A673 (cell line): ENCODE measurements at regions not wholly inside any gene's neighbourhood (a gene's known extent, or its start where the extent isn't known, plus 50 kb on each side); places are given as distances from the start of the nearest gene placed in this dataset.

ENCODE experiments used
- BruUV-seq: library from RNA; stranded (reverse); fragments of 400-500 nt; replicated peaks from 2 replicates; lab custom pipeline; 2021; lab: Mats Ljungman, UMichigan
- CTCF ChIA-PET: fragments of 300-600 bp; sonication (Branson Sonifier 250); formaldehyde crosslinking; loops from one replicate; lab custom pipeline; 2022; ENCODE audit warnings: antibody characterized with exemption; lab: Charles Lee
- POLR2A ChIA-PET: fragments of 300-600 bp; sonication (Branson Sonifier 250); formaldehyde crosslinking; loops from one replicate; lab custom pipeline; 2022; ENCODE audit warnings: antibody characterized with exemption; ENCODE audit not compliant: low non-redundant PET; lab: Charles Lee
- DNase-seq: peaks from one replicate; pipeline ENCODE4 v3.0.0-alpha.2; 2015; ENCODE audit warnings: low spot score
- H3K27ac ChIP-seq: fragments of 200-600 bp; sonication (generic); 2 replicates; pipeline ENCODE4 v1.5.1; 2016; ENCODE audit warnings: mixed run types, low read depth, mild to moderate bottlenecking, mixed read lengths, antibody characterized with exemption, low read length; ENCODE audit not compliant: poor library complexity, severe bottlenecking
- H3K27me3 ChIP-seq: fragments of 200-600 bp; sonication (generic); replicated peaks from 2 replicates; pipeline ENCODE4 v1.6.1; 2017; ENCODE audit warnings: mixed run types, low read depth, mild to moderate bottlenecking, mixed read lengths, antibody characterized with exemption, low read length; ENCODE audit not compliant: insufficient read depth, poor library complexity
- H3K36me3 ChIP-seq: fragments of 200-600 bp; sonication (generic); 2 replicates; pipeline ENCODE4 v1.6.1; 2016; ENCODE audit warnings: mixed run types, mild to moderate bottlenecking, mixed read lengths, antibody characterized with exemption, low read length; ENCODE audit not compliant: insufficient read depth, poor library complexity, severe bottlenecking
- H3K4me1 ChIP-seq: fragments of 200-600 bp; sonication (generic); 2 replicates; pipeline ENCODE4 v1.6.1; 2017; ENCODE audit warnings: mixed run types, mild to moderate bottlenecking, mixed read lengths, antibody characterized with exemption, low read length; ENCODE audit not compliant: insufficient read depth, poor library complexity, severe bottlenecking
- H3K4me3 ChIP-seq: fragments of 200-600 bp; sonication (generic); 2 replicates; pipeline ENCODE4 v1.5.1; 2016; ENCODE audit warnings: low read depth, mixed run types, mild to moderate bottlenecking, mixed read lengths, low read length; ENCODE audit not compliant: poor library complexity, severe bottlenecking
- H3K9me3 ChIP-seq: fragments of 200-600 bp; sonication (generic); 2 replicates; pipeline ENCODE4 v1.6.1; 2016; ENCODE audit warnings: mixed run types, low read depth, mild to moderate bottlenecking, mixed read lengths, antibody characterized with exemption, low read length; ENCODE audit not compliant: poor library complexity, severe bottlenecking
- EZH2 ChIP-seq: fragments of 200-600 bp; sonication (generic); IDR thresholded peaks from 2 replicates; pipeline ENCODE4 v1.6.1; 2017; ENCODE audit warnings: borderline replicate concordance, low read depth, mild to moderate bottlenecking, mixed read lengths, antibody characterized with exemption, low read length; ENCODE audit not compliant: poor library complexity, severe bottlenecking
- intact Hi-C: fragments of 100-400 bp; cut with micrococcal nuclease; formaldehyde crosslinking; loops from one replicate; pipeline ENCODE4 v1.10.0; 2022; ENCODE audit not compliant: unreplicated experiment
- TF ChIP-seq, protein P1 (sequence below): fragments of 300-800, 200-600 bp; sonication (generic); conservative IDR thresholded peaks from 2 replicates; pipeline ENCODE4 v1.5.1; 2017; ENCODE audit warnings: low read depth, mild to moderate bottlenecking, antibody characterized with exemption, low read length, moderate library complexity, mixed read lengths

DNA sequence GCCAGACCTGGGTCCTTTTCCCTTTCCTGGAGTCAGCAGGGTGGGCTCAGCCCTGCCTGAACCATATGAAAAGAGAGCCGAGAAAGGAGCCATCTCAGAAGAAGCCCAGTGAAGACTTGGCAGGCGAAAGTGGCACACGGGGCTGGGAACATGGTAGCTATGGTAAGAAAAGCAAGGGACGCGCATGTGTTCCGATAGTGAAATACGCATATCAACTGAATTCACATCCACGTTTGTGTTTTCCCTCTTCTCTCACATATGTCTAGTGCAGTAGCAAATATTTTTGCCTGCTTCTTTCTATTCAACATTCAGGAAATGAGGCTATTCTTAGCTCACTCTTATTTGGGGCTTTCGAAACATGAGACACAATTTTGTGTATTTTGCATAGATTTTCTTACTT lies 54.1 kb upstream of the PEG3 start:
- no peak for DNase-seq
- BruUV-seq = no TSS peak
- Histone ChIP-seq H3K4me1 (no peaks in the 10 kb centered on the region), H3K4me3 (no peak overlapping the region), H3K9me3 (no peaks in the 10 kb centered on the region), H3K27ac (no peak overlapping the region), H3K27me3 (no peaks in the 10 kb centered on the region), H3K36me3 (no peaks in the 10 kb centered on the region)
- TF ChIP-seq, protein P1, sequence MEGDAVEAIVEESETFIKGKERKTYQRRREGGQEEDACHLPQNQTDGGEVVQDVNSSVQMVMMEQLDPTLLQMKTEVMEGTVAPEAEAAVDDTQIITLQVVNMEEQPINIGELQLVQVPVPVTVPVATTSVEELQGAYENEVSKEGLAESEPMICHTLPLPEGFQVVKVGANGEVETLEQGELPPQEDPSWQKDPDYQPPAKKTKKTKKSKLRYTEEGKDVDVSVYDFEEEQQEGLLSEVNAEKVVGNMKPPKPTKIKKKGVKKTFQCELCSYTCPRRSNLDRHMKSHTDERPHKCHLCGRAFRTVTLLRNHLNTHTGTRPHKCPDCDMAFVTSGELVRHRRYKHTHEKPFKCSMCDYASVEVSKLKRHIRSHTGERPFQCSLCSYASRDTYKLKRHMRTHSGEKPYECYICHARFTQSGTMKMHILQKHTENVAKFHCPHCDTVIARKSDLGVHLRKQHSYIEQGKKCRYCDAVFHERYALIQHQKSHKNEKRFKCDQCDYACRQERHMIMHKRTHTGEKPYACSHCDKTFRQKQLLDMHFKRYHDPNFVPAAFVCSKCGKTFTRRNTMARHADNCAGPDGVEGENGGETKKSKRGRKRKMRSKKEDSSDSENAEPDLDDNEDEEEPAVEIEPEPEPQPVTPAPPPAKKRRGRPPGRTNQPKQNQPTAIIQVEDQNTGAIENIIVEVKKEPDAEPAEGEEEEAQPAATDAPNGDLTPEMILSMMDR = no peak
- no peak for TF ChIP-seq EZH2
- intact Hi-C loops = no loop called here
- ChIA-PET CTCF (no interaction called here), POLR2A (no interaction called here)

DNA sequence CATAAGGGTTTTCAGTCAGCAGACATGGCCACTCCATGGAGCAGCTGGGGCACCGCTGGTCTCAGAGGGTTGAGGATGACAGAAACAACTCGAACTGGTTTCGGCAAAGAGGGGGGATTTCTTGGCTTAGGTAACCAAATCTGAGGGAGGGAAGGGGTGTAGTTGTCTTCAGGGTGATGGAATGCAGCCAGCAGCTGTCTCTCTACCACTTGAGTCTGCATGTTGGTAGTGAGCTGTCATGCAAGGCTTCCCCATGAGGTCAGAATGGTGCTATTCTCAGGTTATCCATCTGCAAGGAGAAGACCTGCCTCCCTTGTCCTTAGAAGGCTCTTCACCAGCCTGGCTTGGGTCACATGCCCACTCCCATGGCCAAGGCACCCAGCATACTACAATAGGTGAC lies 55.6 kb upstream of the PEG3 start:
- no peaks in the 10 kb centered on the region for H3K4me1 ChIP-seq
- no peak overlapping the region for H3K4me3 ChIP-seq
- no peak for DNase-seq
- intact Hi-C loops = no loop called here
- POLR2A ChIA-PET = no interaction called here
- H3K27ac ChIP-seq = no peak overlapping the region
- no peaks in the 10 kb centered on the region for H3K36me3 ChIP-seq
- H3K27me3 ChIP-seq = no peaks in the 10 kb centered on the region
- BruUV-seq = no TSS peak
- CTCF ChIA-PET = no interaction called here
- TF ChIP-seq EZH2 = no peak
- TF ChIP-seq, protein P1 = no peak
- no peaks in the 10 kb centered on the region for H3K9me3 ChIP-seq

DNA sequence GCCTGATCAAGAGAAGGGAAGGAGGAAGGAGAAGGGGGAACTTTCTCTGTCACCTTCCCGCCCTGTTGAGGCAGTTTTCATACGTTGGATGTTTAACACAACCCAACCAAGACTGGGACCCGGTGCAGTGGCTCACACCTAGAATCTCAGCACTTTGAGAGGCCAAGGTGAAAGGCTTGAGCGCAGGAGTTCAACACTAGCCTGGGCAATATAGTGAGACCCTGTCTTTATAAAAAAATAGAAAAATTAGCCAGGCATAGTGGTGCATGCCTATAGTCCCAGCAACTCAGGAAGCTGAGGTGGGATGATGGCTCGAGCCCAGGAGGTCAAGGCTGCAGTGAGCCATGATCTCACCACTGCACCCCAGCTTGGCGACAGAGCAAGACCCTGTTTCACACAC lies 59.4 kb upstream of the PEG3 start:
- Histone ChIP-seq H3K9me3 (no peaks in the 10 kb centered on the region), H3K4me3 (no peak overlapping the region), H3K27me3 (no peaks in the 10 kb centered on the region), H3K36me3 (no peaks in the 10 kb centered on the region), H3K27ac (no peak overlapping the region), H3K4me1 (no peaks in the 10 kb centered on the region)
- ChIA-PET CTCF (no interaction called here), POLR2A (no interaction called here)
- no TSS peak for BruUV-seq
- no peak for DNase-seq
- intact Hi-C loops = no loop called here
- TF ChIP-seq EZH2 = no peak
- TF ChIP-seq, protein P1 = no peak
